ENCODE measurements at regions not wholly inside any gene's neighbourhood (a gene's known extent, or its start where the extent isn't known, plus 50 kb on each side); places are given as distances from the start of the nearest gene placed in this dataset.

DNA sequence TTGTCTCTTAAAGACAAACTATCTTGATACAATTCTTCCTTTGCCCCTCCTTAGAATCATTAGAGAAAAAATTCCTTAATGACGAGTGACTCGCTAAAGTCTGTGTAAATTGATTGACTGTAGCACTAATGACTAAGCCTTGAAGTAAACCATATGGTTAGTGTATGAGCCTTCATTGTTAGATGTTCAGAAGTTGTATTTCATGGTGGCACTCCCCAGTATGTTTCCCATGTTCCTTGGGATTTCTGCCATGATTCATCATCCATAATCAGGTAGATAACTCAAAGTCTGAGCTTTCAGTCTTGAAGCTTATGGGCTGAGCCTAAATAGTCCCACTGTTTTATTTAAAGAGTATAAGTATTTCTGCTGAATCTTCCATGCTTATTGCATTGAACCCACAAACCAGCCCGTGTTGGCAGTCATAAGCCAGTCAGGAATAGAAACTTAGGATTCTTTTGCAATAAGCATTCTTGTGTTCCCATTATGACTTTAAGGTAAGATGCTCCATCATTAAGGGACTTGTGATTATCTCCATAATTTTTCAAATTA lies 371.2 kb upstream of the RARB start:
- DNase-seq: no peak

- DNase-seq: no peak
Observed at GRCh38 chr3:25057379-25057778, 370.7 kb upstream of the RARB start.

- no peak for DNase-seq
Observed at GRCh38 chr3:25064681-25065080, 363.4 kb upstream of the RARB start.

DNA sequence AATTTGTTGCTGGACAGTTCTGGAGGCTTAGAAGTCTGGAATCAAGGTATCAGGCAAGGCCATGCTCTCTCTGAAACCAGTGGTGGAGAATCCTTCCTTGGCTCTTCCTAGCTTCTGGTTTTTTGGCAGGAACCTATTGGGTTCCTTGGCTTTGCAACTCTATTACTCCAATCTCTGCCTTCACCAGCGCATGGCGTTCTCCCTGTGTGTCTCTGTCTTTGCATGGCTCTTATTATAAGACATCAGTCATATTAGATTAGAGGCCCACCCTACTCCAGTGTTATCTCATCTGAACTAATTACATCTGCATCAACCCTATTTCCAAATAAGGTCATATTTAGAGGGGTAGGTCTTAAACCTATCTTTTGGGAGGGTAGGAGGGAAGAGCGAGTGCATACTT lies 358.1 kb upstream of the RARB start:
- no peak for DNase-seq

- DNase-seq: no peak
Observed at GRCh38 chr3:25071846-25072245, 356.2 kb upstream of the RARB start.

- DNase-seq: no peak
Observed at GRCh38 chr3:25073423-25073822, 354.6 kb upstream of the RARB start.

DNA sequence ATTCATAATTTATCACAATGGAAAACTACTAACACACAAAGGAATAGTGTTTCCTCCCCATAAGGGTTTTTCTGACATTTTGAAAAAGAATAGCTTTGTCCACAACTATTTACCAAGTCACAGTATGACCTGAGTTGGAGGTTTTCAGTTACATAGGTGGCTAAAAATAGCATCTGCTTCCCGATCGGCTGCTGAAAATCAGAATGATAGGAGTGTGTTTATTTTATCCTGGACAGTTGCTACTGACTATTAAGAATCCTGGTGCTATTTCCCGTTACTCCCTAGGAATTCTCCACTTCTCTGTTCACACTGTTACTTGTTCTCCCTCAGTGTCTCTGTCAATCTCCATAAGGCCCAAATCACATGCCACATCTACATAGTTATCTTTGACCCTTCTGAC lies 353.9 kb upstream of the RARB start:
- DNase-seq: no peak

- no peak for DNase-seq
Observed at GRCh38 chr3:25080461-25080860, 347.6 kb upstream of the RARB start.

DNA sequence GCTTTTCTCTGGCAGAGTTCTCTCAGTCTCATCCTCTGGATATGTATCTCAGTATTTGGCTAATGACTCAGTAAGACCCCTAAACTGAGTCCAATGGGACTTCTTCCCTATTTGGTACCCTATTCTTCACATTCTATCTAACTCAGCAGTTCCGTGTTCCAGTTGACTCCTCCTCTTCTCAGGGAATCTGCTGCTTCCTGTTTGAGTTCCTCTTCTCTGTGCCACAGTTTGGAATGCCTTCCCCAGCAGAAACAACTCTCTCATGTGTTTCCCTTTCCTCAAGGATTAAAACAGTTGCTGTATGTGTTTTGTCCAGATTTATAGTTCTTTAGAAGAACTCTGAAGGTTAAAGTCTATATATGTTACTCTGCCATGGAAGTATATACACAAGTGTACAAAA lies 344.0 kb upstream of the RARB start:
- DNase-seq: no peak

- no peak for DNase-seq
Observed at GRCh38 chr3:25086721-25087120, 341.3 kb upstream of the RARB start.

DNA sequence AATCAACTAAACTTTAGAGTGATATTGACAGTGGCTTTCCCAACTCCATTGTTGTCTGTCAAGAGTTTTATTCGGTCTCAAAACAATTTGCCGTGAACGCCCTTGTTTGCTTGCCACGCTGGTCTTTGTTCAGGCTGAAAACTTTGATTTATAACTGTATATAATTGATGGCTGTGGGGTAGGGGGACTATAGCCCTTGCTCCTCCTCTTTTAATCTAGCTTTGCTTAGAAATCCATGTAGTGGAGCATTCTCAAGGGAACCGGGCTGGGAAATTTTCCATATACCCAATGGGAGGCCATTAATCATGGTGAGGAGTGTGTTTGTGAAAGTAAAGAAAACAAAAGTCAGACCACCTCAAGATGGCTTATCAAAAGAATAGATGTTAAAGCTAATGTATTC lies 339.8 kb upstream of the RARB start:
- DNase-seq: no peak

- DNase-seq: no peak
Observed at GRCh38 chr3:25090698-25091453, 337.2 kb upstream of the RARB start.

- DNase-seq: no peak
Observed at GRCh38 chr3:25091934-25092333, 336.1 kb upstream of the RARB start.

DNA sequence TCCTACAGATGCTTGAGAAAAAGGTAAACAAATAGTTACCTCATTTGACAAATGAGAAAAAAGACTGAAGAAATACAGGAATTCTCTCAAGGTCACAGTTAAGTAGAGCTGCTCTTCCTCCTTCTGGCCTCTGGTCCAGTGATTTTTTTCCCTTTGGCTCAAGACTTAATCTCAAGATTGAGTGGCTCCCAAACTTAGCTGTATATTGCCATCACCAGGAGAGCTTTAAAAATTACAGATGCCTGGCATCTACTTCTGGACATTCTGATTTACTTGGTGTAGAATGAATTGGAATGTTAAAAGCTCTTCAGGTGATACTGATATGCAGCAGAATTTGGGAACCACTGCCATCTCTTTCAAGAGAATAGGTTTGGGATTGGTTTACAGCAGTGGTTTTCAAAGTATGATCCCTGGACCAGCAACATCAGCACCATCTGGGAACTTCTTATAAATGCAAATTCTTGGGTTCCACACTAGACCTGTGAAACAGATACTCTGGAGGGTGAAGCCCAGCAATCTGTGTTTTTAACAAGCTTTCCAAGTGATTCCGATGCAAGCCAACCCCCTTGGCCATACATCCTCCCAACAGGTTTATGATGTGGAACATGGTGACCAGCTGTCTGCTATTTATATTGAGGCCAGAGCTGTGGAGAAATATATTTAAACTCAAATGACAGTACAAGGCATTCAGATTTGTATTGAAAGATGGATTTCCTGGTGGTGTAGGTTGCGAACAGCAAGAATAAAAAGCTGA lies 333.0 kb upstream of the RARB start:
- DNase-seq: no peak

GRCh38 chr3:25096536-25096935 lies 331.5 kb upstream of the RARB start:
- no peak for DNase-seq

GRCh38 chr3:25097023-25097422 lies 331.0 kb upstream of the RARB start:
- DNase-seq: no peak

GRCh38 chr3:25099666-25100065 lies 328.4 kb upstream of the RARB start:
- DNase-seq: no peak

DNA sequence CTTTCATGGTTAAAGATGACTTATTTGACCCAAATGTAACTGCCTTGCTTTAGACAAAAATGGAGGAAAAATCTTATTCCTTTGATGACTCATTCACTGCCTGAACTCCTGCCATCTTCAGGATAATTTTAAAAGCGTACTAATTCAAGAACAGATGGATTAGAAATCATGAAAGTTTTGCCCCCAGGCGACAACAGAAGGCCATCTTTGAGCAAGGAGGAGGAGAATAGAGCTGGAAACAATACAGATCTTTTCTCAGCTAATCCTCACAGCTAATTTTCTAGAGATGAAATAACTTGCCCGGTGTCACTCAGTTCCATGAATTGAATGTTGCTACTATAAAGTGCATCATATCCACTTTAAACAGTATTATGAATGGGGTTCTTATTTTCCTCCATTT lies 324.7 kb upstream of the RARB start:
- DNase-seq: no peak

GRCh38 chr3:25107918-25108617 lies 320.0 kb upstream of the RARB start:
- DNase-seq: no peak

DNA sequence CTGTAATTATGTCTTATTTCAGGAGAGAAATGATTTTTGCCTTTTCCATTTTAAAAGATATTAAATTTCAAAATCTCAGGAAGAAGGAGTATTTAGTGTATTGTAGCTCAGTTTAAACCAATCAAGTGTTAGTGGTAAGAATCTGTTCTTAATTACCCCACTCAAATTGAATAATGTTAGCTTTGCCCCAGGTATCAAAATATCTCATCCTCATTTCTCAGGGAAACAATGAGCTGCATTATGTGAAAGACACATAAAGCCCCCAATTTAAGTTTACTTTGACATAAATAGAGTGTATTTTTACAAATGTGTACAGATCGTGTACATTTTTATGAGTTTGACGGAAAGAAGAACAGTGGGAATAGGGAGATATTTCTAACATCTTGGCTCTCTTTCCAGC lies 317.4 kb upstream of the RARB start:
- no peak for DNase-seq

DNA sequence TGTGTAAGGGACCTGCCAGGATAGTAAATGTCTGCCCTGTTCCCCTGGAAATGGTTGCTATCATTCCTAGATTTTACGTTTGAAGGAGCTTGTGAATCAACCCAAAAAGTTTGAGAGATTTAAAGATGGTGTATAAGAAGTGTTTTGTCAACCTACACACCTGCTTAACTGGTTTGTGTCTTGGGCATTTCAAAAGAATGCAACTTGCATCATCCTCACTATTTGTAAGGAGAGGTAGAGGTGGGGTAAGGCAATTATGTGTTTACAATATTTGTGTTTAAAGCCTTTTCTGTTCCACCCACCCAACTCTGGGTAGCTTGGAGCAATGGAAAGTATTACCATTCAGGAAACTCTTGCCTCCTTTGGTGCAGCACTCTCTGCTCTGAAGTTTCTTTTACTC lies 314.2 kb upstream of the RARB start:
- DNase-seq: no peak

- no peak for DNase-seq
Observed at GRCh38 chr3:25114532-25114931, 313.5 kb upstream of the RARB start.

GRCh38 chr3:25117005-25117593 lies 311.0 kb upstream of the RARB start:
- DNase-seq: no peak
